ENCODE measurements at regions not wholly inside any gene's neighbourhood (a gene's known extent, or its start where the extent isn't known, plus 50 kb on each side); places are given as distances from the start of the nearest gene placed in this dataset.

GRCh38 chr13:73368608-73369007, 309.8 kb downstream of the KLF5 start:
- DNase-seq = no peak

- no peak for DNase-seq
Observed at GRCh38 chr13:73367886-73368285, 309.1 kb downstream of the KLF5 start.

- DNase-seq = no peak
Observed at GRCh38 chr13:73366241-73366640, 307.4 kb downstream of the KLF5 start.

GRCh38 chr13:73365681-73366080, 306.9 kb downstream of the KLF5 start:
- DNase-seq = no peak

- no peak for DNase-seq
Observed at GRCh38 chr13:73365252-73365651, 306.4 kb downstream of the KLF5 start.

DNA sequence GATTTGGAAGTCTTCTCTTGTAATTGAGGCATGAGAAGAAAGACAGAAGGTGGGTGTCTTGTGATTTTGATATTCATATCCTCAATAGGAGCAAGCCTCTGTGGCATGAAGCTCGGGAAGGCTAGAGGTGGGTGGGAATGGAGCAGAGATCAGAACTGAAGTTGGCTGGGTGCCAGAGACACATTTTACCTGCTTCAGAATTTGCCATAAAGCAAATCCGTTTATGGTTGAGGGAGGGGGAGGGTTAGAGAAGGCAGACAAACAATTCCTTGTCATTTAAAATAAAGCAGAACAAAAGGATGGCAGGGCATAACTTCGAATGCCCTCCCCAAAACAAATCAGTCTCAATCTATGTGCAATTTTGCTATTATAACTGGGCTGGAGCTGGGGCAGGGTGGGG, 305.9 kb downstream of the KLF5 start:
- DNase-seq = no peak

GRCh38 chr13:73358606-73359095, 299.8 kb downstream of the KLF5 start:
- no peak for DNase-seq

GRCh38 chr13:73355134-73355533, 296.3 kb downstream of the KLF5 start:
- no peak for DNase-seq

- DNase-seq = no peak
Observed at GRCh38 chr13:73351730-73352129, 292.9 kb downstream of the KLF5 start.

DNA sequence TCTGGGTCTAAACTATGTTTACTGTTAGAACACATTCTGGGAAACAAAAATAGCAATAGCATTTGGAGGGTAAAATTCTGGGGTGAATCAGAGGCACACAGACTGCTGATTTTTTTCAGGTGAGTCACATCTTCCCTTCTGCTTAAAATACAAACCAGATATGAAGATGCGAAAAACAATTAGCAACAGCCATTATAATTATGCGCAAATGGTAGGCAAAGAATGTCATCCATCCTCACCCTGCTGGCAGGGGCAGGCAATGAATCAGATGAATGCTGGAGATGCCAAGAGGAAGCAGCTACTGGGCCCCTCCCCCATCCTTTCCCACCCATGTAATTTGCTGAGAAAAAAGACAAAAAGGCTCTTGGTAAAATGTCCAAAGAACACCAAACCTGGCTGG, 282.9 kb downstream of the KLF5 start:
- DNase-seq = no peak

GRCh38 chr13:73340069-73340468, 281.3 kb downstream of the KLF5 start:
- DNase-seq = no peak

- no peak for DNase-seq
Observed at GRCh38 chr13:73339086-73339485, 280.3 kb downstream of the KLF5 start.

DNA sequence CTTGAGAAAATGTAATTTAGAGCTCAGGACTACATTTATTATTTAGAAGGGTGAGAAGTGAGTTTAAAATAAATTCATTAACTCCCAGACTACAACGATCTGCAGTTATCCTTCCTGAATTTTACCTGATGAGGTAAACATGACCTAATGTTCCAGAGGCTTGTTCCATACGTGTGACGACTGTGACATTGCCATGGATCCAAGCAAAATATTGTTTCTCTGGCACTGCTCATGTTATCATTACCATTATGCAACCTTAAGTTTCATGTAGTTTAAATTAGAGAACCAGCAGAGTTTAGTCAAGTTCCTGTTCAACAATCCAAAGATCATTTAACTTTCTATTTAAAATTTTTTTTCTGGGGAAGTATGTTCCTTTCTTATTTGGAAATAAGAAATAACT, 279.6 kb downstream of the KLF5 start:
- DNase-seq = peak in 1 of 2 donors; percentile 29

GRCh38 chr13:73337532-73337931, 278.7 kb downstream of the KLF5 start:
- DNase-seq = no peak

DNA sequence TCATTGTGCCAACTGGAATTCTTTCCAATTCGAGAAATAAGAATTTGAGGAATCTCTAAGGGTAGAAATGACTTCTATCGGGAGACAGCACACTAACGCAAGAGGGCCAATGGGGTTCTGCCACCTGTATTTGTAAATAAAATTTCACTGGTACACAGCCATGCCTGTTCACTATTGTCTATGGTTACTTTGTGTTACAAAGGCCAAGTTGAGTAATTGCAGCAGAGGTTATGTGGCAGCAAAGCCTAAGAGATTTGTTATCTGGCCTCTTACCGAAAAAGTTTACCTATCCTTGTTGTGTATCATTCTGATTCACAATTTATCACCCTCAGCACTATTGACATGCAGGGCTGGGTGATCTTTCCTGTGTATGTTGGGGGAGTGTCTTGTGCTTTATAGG, 278.0 kb downstream of the KLF5 start:
- no peak for DNase-seq

DNA sequence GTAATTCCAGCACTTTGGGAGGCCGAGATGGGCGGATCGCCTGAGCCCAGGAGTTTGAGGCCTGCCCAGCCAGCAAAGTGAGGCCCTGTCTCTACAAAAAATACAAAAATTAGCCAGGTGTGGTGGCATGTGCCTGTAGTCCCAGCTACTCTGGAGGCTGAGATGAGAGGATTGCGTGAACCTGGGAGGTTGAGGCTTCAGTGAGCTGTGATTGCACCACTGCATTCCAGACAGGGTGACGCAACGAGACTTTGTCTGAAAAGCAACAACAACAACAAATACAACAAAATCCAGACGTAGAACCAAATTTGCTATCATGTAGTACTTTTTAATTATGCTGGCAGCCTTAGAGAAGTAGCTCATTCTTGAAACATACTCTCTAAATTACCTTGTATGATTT, 277.1 kb downstream of the KLF5 start:
- no peak for DNase-seq

DNA sequence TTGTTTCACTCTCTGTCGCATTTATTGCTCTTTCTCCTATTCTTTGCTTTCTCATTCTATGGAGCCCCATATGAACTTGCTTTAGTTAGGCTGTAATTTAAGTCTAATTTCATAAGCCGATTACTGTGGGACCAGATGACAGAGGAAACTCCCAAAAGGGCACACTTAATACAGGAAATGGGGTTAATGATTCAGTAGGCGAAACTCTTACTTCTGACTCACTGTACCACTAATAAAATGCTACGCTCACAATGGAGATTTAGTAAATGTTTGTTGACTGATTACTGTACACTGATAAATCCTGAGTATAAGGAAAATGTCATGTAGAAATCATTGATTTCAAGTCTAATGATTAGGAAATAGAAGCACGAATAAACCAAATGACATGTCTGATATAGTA, 276.4 kb downstream of the KLF5 start:
- DNase-seq = peak; percentile 20 to 62

DNA sequence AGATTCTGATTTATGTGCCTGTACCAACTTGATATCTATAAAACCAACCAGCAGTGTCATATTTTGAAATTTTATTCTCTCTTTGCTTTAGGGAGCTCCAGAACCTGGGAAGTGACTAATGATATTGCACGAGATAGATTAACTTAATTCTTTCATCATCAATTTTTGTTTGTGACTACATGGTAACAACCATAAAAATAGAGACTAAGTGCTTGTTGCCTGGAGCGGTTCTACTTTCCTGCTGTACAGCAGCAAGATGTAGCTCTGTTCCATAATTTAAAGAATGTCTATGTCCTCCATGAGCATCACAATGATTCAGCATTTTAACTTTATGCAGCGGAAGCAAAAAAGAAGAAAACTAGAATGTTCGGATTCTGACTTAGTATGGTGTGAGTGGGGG, 275.6 kb downstream of the KLF5 start:
- DNase-seq = peak in 1 of 2 donors; percentile 22

DNA sequence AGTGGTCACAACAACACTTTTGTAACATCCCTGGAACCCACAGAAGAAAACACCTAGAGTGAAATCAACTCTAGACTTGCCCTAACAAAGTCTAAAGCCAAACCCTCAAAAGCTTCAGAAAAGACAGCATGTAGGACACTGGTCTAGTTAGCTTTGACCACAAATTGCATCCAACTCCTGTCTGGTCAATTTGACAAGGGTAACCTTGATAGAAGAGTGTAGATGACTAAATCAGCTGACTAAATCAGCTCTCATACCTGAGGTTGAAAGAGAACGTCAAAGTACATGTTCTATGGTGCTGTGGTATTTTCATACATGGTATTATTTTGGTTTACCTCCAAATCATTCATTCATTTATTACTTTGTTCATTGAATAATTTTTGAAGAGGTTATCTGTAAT, 272.8 kb downstream of the KLF5 start:
- DNase-seq = no peak

- no peak for DNase-seq
Observed at GRCh38 chr13:73329355-73329754, 270.6 kb downstream of the KLF5 start.

DNA sequence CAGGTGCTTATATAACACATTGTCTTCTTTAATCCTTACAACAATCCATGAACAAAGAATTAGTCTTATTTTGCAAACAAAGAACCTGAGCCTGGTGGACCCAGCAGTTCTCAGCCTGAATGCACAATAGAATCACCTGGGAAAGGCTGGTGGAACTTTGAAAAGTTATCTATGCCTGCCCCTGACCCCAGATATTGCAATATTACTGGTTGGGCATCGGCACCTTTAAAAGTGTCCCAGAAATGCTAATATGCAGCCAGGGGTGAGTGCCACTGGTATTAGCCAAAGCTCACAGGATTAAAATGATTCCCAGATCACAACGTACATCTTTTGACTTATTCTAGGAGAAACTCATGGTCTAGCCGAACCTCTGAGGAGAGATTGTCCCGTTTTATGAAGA, 268.8 kb downstream of the KLF5 start:
- no peak for DNase-seq

DNA sequence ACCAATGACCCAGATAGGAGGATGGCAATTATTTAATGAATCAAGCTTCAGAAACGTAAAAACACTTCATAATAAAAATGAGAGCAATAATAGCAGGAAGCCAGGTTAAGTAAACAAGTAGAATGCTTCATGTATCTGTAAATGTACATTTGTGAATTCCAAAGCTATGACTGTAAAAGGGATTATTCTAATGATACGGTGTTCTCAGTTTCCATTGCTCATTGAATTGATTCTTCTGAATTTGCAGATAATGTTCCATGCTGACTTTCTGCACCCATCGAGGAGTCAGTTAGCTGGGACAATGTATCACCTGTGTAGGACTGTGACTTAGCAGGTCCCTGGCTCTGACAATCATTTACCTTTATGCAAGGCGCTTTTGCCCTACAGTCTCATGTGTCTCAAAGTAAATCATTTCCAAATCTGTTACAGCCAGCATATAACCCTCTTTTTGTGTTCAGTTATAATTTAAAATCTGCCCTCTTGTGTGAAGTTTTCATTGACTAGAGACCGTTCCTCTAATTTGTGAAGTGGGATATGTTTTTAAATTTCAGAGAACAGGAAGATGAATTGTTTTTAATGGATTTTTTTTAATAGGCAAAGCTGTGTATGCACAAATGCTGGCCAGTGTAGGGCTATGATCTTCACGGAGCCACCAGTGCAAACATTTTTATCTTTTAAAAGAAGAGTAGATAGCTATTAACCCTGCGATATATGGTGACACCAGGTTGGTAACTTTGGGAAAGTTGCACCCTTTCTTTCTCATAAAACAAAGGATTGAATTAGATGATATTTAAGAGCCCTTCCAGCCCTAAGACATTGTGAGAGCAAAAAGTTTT, 267.1 kb downstream of the KLF5 start:
- no peak for DNase-seq

GRCh38 chr13:73324842-73325722, 266.3 kb downstream of the KLF5 start:
- no peak for DNase-seq

GRCh38 chr13:73323615-73324014, 264.8 kb downstream of the KLF5 start:
- no peak for DNase-seq
